Stimulated activated CD8-positive, alpha-beta memory T cell treated with anti-CD3 and anti-CD28 coated beads, Interleukin-12 subunit alpha, Interleukin-12 subunit beta, amount 100 ng/mL, for 4 hours (primary cell): ENCODE measurements at regions not wholly inside any gene's neighbourhood (a gene's known extent, or its start where the extent isn't known, plus 50 kb on each side); places are given as distances from the start of the nearest gene placed in this dataset.
"Not testable (repeated sequence)": the region's sequence is repeated elsewhere in the genome, so short reads cannot be mapped to it uniquely, and the experiment has no call there.

Experiments
- DNase-seq: peaks from one replicate; pipeline ENCODE4 v3.0.0-alpha.2; 2020; ENCODE audit warnings: low read depth

- DNase-seq, result not testable (repeated sequence)
Measured at GRCh38 chr10:33007731-33008381, 49.8 kb upstream of the ITGB1 start.
